ENCODE measurements at regions not wholly inside any gene's neighbourhood (a gene's known extent, or its start where the extent isn't known, plus 50 kb on each side); places are given as distances from the start of the nearest gene placed in this dataset.

- no peak for DNase-seq (ENCODE audit: extremely low spot score, unreplicated experiment)
- Mint-ChIP-seq H3K4me3 (ENCODE audit: unreplicated experiment) (no peak overlapping the region), H3K4me1 (ENCODE audit: unreplicated experiment) (peaks cover 13% of the 10 kb centered on the region), H3K27me3 (ENCODE audit: unreplicated experiment) (no peaks in the 10 kb centered on the region), H3K36me3 (ENCODE audit: unreplicated experiment) (no peaks in the 10 kb centered on the region), H3K27ac (ENCODE audit: unreplicated experiment) (no peak overlapping the region), H3K9me3 (ENCODE audit: unreplicated experiment) (no peaks in the 10 kb centered on the region)
- no peak for TF ChIP-seq CTCF (IDR thresholded peaks at IDR 0.05)
These were observed 77.3 kb downstream of the CNTN3 start for GRCh38 chr3:74537164-74537563.

- TF ChIP-seq CTCF (IDR thresholded peaks at IDR 0.05) = no peak
- no peak overlapping the region for H3K4me3 Mint-ChIP-seq (ENCODE audit: unreplicated experiment)
- H3K4me1 Mint-ChIP-seq (ENCODE audit: unreplicated experiment) = peaks cover 20% of the 10 kb centered on the region
- no peaks in the 10 kb centered on the region for H3K36me3 Mint-ChIP-seq (ENCODE audit: unreplicated experiment)
- H3K27ac Mint-ChIP-seq (ENCODE audit: unreplicated experiment) = no peak overlapping the region
- H3K9me3 Mint-ChIP-seq (ENCODE audit: unreplicated experiment) = peaks cover 4% of the 10 kb centered on the region
- DNase-seq (ENCODE audit: extremely low spot score, unreplicated experiment) = no peak
- no peaks in the 10 kb centered on the region for H3K27me3 Mint-ChIP-seq (ENCODE audit: unreplicated experiment)
These were observed 79.2 kb downstream of the CNTN3 start for GRCh38 chr3:74535281-74535680.

- Mint-ChIP-seq H3K4me1 (ENCODE audit: unreplicated experiment) (peaks cover 20% of the 10 kb centered on the region), H3K9me3 (ENCODE audit: unreplicated experiment) (peaks cover 4% of the 10 kb centered on the region), H3K27me3 (ENCODE audit: unreplicated experiment) (no peaks in the 10 kb centered on the region), H3K4me3 (ENCODE audit: unreplicated experiment) (no peak overlapping the region), H3K27ac (ENCODE audit: unreplicated experiment) (no peak overlapping the region), H3K36me3 (ENCODE audit: unreplicated experiment) (no peaks in the 10 kb centered on the region)
- no peak for TF ChIP-seq CTCF (IDR thresholded peaks at IDR 0.05)
- no peak for DNase-seq (ENCODE audit: extremely low spot score, unreplicated experiment)
These were observed 79.8 kb downstream of the CNTN3 start for GRCh38 chr3:74534611-74535010.

- Mint-ChIP-seq H3K4me3 (ENCODE audit: unreplicated experiment) (no peak overlapping the region), H3K36me3 (ENCODE audit: unreplicated experiment) (no peaks in the 10 kb centered on the region), H3K4me1 (ENCODE audit: unreplicated experiment) (peaks cover 17% of the 10 kb centered on the region), H3K27ac (ENCODE audit: unreplicated experiment) (no peak overlapping the region), H3K27me3 (ENCODE audit: unreplicated experiment) (no peaks in the 10 kb centered on the region), H3K9me3 (ENCODE audit: unreplicated experiment) (peaks cover 4% of the 10 kb centered on the region)
- no peak for DNase-seq (ENCODE audit: extremely low spot score, unreplicated experiment)
- TF ChIP-seq CTCF (IDR thresholded peaks at IDR 0.05) = no peak
These were observed 82.0 kb downstream of the CNTN3 start for GRCh38 chr3:74532446-74532845.

- peaks cover 11% of the 10 kb centered on the region for H3K4me1 Mint-ChIP-seq (ENCODE audit: unreplicated experiment)
- DNase-seq (ENCODE audit: extremely low spot score, unreplicated experiment) = no peak
- no peak overlapping the region for H3K27ac Mint-ChIP-seq (ENCODE audit: unreplicated experiment)
- TF ChIP-seq CTCF (IDR thresholded peaks at IDR 0.05) = no peak
- peaks cover 4% of the 10 kb centered on the region for H3K9me3 Mint-ChIP-seq (ENCODE audit: unreplicated experiment)
- H3K27me3 Mint-ChIP-seq (ENCODE audit: unreplicated experiment) = no peaks in the 10 kb centered on the region
- no peaks in the 10 kb centered on the region for H3K36me3 Mint-ChIP-seq (ENCODE audit: unreplicated experiment)
- no peak overlapping the region for H3K4me3 Mint-ChIP-seq (ENCODE audit: unreplicated experiment)
These were observed 83.0 kb downstream of the CNTN3 start for GRCh38 chr3:74531491-74531890.

All from osteocyte (in vitro differentiated cells).